ENCODE measurements at regions not wholly inside any gene's neighbourhood (a gene's known extent, or its start where the extent isn't known, plus 50 kb on each side); places are given as distances from the start of the nearest gene placed in this dataset.
"Not testable (repeated sequence)": the region's sequence is repeated elsewhere in the genome, so short reads cannot be mapped to it uniquely, and the experiment has no call there.

GRCh38 chrX:94862470-94862869 is 1188.5 kb downstream of the FAM133A start:
- not testable (repeated sequence) for TF ChIP-seq POLR2A (IDR thresholded peaks at IDR 0.05; ENCODE audit: low read depth, low read length); POLR2AphosphoS5 (IDR thresholded peaks at IDR 0.05; ENCODE audit: low read depth, low read length); TAF1 (IDR thresholded peaks at IDR 0.05; ENCODE audit: borderline replicate concordance, low read depth, low read length)

Data from GM12892 (cell line).